ENCODE measurements at regions not wholly inside any gene's neighbourhood (a gene's known extent, or its start where the extent isn't known, plus 50 kb on each side); places are given as distances from the start of the nearest gene placed in this dataset.
"Not testable (repeated sequence)": the region's sequence is repeated elsewhere in the genome, so short reads cannot be mapped to it uniquely, and the experiment has no call there.

- not testable (repeated sequence) for TF ChIP-seq CTCF (IDR thresholded peaks at IDR 0.05); ZFX (IDR thresholded peaks at IDR 0.05; ENCODE audit: borderline replicate concordance)
Observed at GRCh38 chr2:37759989-37760388, 88.5 kb upstream of the CDC42EP3 start.

Measured in 22Rv1 (cell line).